HEK293 (cell line): ENCODE measurements at regions not wholly inside any gene's neighbourhood (a gene's known extent, or its start where the extent isn't known, plus 50 kb on each side); places are given as distances from the start of the nearest gene placed in this dataset.

ENCODE experiments used
- CTCF ChIA-PET: fragments of 350-600 bp; formaldehyde crosslinking; extraction: SDS; loops from one replicate; lab custom pipeline; 2021; ENCODE audit warnings: antibody characterized with exemption; lab: Yijun Ruan, JAX
- POLR2A ChIA-PET: fragments of 300-600 bp; formaldehyde crosslinking; extraction: SDS; loops from one replicate; lab custom pipeline; 2020; ENCODE audit warnings: antibody characterized with exemption, inconsistent platforms; lab: Yijun Ruan, JAX
- H3K27ac ChIP-seq: fragments of 200-500 bp; sonication (Bioruptor generic); 2 replicates; pipeline ENCODE4 v1.5.1; 2014; ENCODE audit warnings: low read depth, low read length, control low read depth, inconsistent platforms; ENCODE audit errors: extremely low read depth
- H3K36me3 ChIP-seq, 2 experiments: fragments of 200-500 bp in 1 of 2; sonication (Bioruptor generic) in 1 of 2; 1 replicate in 1 of 2; 2 replicates in 1 of 2; pipeline ENCODE4 v1.5.1; 2014 to 2017; ENCODE audit warnings: inconsistent platforms in 2 of 2, low read length in 2 of 2; ENCODE audit not compliant: control insufficient read depth in 2 of 2, insufficient read depth in 1 of 2
- H3K4me1 ChIP-seq: fragments of 200-500 bp; sonication (Bioruptor generic); 2 replicates; pipeline ENCODE4 v1.5.1; 2014; ENCODE audit warnings: mild to moderate bottlenecking, low read length, inconsistent platforms; ENCODE audit not compliant: control insufficient read depth, insufficient read depth
- H3K4me3 ChIP-seq: 2 replicates; pipeline ENCODE4 v1.5.1; 2011; ENCODE audit warnings: low read depth, mild to moderate bottlenecking, control low read depth, low read length, moderate library complexity
- H3K9me3 ChIP-seq: fragments of 200-500 bp; sonication (Bioruptor generic); 2 replicates; pipeline ENCODE4 v1.5.1; 2014; ENCODE audit warnings: low read depth, low read length, inconsistent platforms; ENCODE audit not compliant: control insufficient read depth, insufficient read depth
- CTCF ChIP-seq: fragments of 450-650 bp; formaldehyde crosslinking; IDR thresholded peaks from 2 replicates; pipeline ENCODE4 v1.5.1; 2016; ENCODE audit warnings: missing biosample characterization, missing genetic modification characterization
- GLI4 ChIP-seq: fragments of 450-650 bp; formaldehyde crosslinking; IDR thresholded peaks from 2 replicates; pipeline ENCODE4 v1.5.1; 2016; ENCODE audit warnings: missing biosample characterization, missing genetic modification characterization
- KLF1 ChIP-seq: fragments of 450-650 bp; formaldehyde crosslinking; IDR thresholded peaks from 2 replicates; pipeline ENCODE4 v1.5.1; 2016; ENCODE audit warnings: missing biosample characterization, missing genetic modification characterization
- KLF17 ChIP-seq: fragments of 450-650 bp; formaldehyde crosslinking; IDR thresholded peaks from 2 replicates; pipeline ENCODE4 v1.5.1; 2016; ENCODE audit warnings: missing biosample characterization, missing genetic modification characterization
- KLF7 ChIP-seq: fragments of 450-650 bp; formaldehyde crosslinking; IDR thresholded peaks from 2 replicates; pipeline ENCODE4 v1.5.1; 2016; ENCODE audit warnings: missing biosample characterization, missing genetic modification characterization, borderline replicate concordance
- MZF1 ChIP-seq: fragments of 450-650 bp; formaldehyde crosslinking; IDR thresholded peaks from 2 replicates; pipeline ENCODE4 v1.5.1; 2017; ENCODE audit warnings: missing biosample characterization, missing genetic modification characterization, borderline replicate concordance
- OSR2 ChIP-seq: fragments of 450-650 bp; formaldehyde crosslinking; IDR thresholded peaks from 2 replicates; pipeline ENCODE4 v1.5.1; 2016; ENCODE audit warnings: missing biosample characterization, missing genetic modification characterization
- PRDM10 ChIP-seq: fragments of 450-650 bp; formaldehyde crosslinking; IDR thresholded peaks from 2 replicates; pipeline ENCODE4 v1.5.1; 2016; ENCODE audit warnings: missing biosample characterization, missing genetic modification characterization
- PRDM2 ChIP-seq: fragments of 450-650 bp; formaldehyde crosslinking; IDR thresholded peaks from 2 replicates; pipeline ENCODE4 v1.5.1; 2016; ENCODE audit warnings: missing biosample characterization, missing genetic modification characterization, borderline replicate concordance
- WT1 ChIP-seq: fragments of 450-650 bp; formaldehyde crosslinking; IDR thresholded peaks from 2 replicates; pipeline ENCODE4 v1.5.1; 2016; ENCODE audit warnings: missing biosample characterization, missing genetic modification characterization
- ZNF146 ChIP-seq: fragments of 450-650 bp; formaldehyde crosslinking; IDR thresholded peaks from 2 replicates; pipeline ENCODE4 v1.5.1; 2016; ENCODE audit warnings: missing biosample characterization, missing genetic modification characterization
- ZNF169 ChIP-seq: fragments of 450-650 bp; formaldehyde crosslinking; IDR thresholded peaks from 2 replicates; pipeline ENCODE4 v1.5.1; 2016; ENCODE audit warnings: missing biosample characterization, missing genetic modification characterization
- ZNF223 ChIP-seq: fragments of 450-650 bp; formaldehyde crosslinking; IDR thresholded peaks from 2 replicates; pipeline ENCODE4 v1.5.1; 2016; ENCODE audit warnings: missing biosample characterization, missing genetic modification characterization
- ZNF398 ChIP-seq: fragments of 450-650 bp; formaldehyde crosslinking; IDR thresholded peaks from 2 replicates; pipeline ENCODE4 v1.5.1; 2017; ENCODE audit warnings: missing biosample characterization, missing genetic modification characterization
- ZNF501 ChIP-seq: fragments of 450-650 bp; formaldehyde crosslinking; IDR thresholded peaks from 2 replicates; pipeline ENCODE4 v1.5.1; 2016; ENCODE audit warnings: missing biosample characterization, missing genetic modification characterization
- ZNF514 ChIP-seq: fragments of 450-650 bp; formaldehyde crosslinking; IDR thresholded peaks from 2 replicates; pipeline ENCODE4 v1.5.1; 2016; ENCODE audit warnings: missing biosample characterization, missing genetic modification characterization
- ZNF549 ChIP-seq: fragments of 450-650 bp; IDR thresholded peaks from 2 replicates; pipeline ENCODE4 v1.5.1; 2018; ENCODE audit warnings: missing biosample characterization, missing genetic modification characterization, mild to moderate bottlenecking, inconsistent platforms, moderate library complexity
- ZNF629 ChIP-seq: fragments of 450-650 bp; formaldehyde crosslinking; IDR thresholded peaks from 2 replicates; pipeline ENCODE4 v1.5.1; 2017; ENCODE audit warnings: missing biosample characterization, missing genetic modification characterization
- ZNF639 ChIP-seq: fragments of 450-650 bp; formaldehyde crosslinking; IDR thresholded peaks from 2 replicates; pipeline ENCODE4 v1.5.1; 2016; ENCODE audit warnings: missing biosample characterization, missing genetic modification characterization
- ZNF654 ChIP-seq: fragments of 450-650 bp; formaldehyde crosslinking; IDR thresholded peaks from 2 replicates; pipeline ENCODE4 v1.5.1; 2016; ENCODE audit warnings: low read depth, missing biosample characterization, missing genetic modification characterization
- ZNF776 ChIP-seq: fragments of 450-650 bp; formaldehyde crosslinking; IDR thresholded peaks from 2 replicates; pipeline ENCODE4 v1.5.0; 2017; ENCODE audit warnings: missing biosample characterization, missing genetic modification characterization, borderline replicate concordance
- ZNF837 ChIP-seq: fragments of 450-650 bp; formaldehyde crosslinking; IDR thresholded peaks from 2 replicates; pipeline ENCODE4 v1.5.1; 2016; ENCODE audit warnings: missing biosample characterization, missing genetic modification characterization
- ZXDB ChIP-seq: fragments of 450-650 bp; formaldehyde crosslinking; IDR thresholded peaks from 2 replicates; pipeline ENCODE4 v1.5.1; 2016; ENCODE audit warnings: missing biosample characterization, missing genetic modification characterization

- TF ChIP-seq PRDM2 (no peak), ZNF169 (no peak), ZNF514 (tag by site-specific recombination) (no peak), ZNF639 (no peak), ZXDB (tag by site-specific recombination) (no peak), PRDM10 (tag by site-specific recombination) (no peak), CTCF (tag by site-specific recombination) (no peak), ZNF146 (tag by site-specific recombination) (no peak), OSR2 (tag by site-specific recombination) (no peak), ZNF501 (tag by site-specific recombination) (no peak), ZNF398 (tag by site-specific recombination) (no peak)
These were observed 780.4 kb upstream of the ALCAM start (continued) for GRCh38 chr3:104586344-104586743.

GRCh38 chr3:104588442-104588841 is 778.3 kb upstream of the ALCAM start:
- Histone ChIP-seq H3K27ac (no peak overlapping the region), H3K36me3 (no peaks in the 10 kb centered on the region), H3K4me1 (no peaks in the 10 kb centered on the region), H3K4me3 (no peak overlapping the region), H3K9me3 (no peaks in the 10 kb centered on the region)
- no peak for TF ChIP-seq WT1 (tag by site-specific recombination)
- TF ChIP-seq ZNF629 (tag by site-specific recombination) = no peak
- no peak for TF ChIP-seq ZNF223 (tag by site-specific recombination)
- no peak for TF ChIP-seq KLF1
- TF ChIP-seq ZNF654 (tag by site-specific recombination) = no peak
- TF ChIP-seq GLI4 (tag by site-specific recombination) = no peak
- no peak for TF ChIP-seq ZNF776 (tag by site-specific recombination)
- no peak for TF ChIP-seq KLF17 (tag by site-specific recombination)
- no peak for TF ChIP-seq ZNF549 (tag by site-specific recombination)
- no peak for TF ChIP-seq ZNF169
- TF ChIP-seq ZNF837 (tag by site-specific recombination) = no peak
- no peak for TF ChIP-seq MZF1
- no peak for TF ChIP-seq KLF7
- POLR2A ChIA-PET = no interaction called here
- CTCF ChIA-PET = no interaction called here
